CD4-positive, alpha-beta T cell (primary cell): ENCODE measurements at regions not wholly inside any gene's neighbourhood (a gene's known extent, or its start where the extent isn't known, plus 50 kb on each side); places are given as distances from the start of the nearest gene placed in this dataset.

ENCODE experiments used
- ATAC-seq: fragments of 200-7000 bp; cut with Tn5 transposase; one replicate; pipeline ENCODE4 v1.10.0; 2022; ENCODE audit warnings: mild to moderate bottlenecking; ENCODE audit not compliant: poor library complexity
- CTCF ChIA-PET: fragments of 350-600 bp; sonication (Branson Sonifier 250); formaldehyde crosslinking; loops from one replicate; lab custom pipeline; 2021; ENCODE audit warnings: antibody characterized with exemption, inconsistent platforms; lab: Charles Lee
- POLR2A ChIA-PET: fragments of 350-600 bp; sonication (Branson Sonifier 250); formaldehyde crosslinking; loops from one replicate; lab custom pipeline; 2021; ENCODE audit warnings: antibody characterized with exemption, inconsistent platforms; lab: Charles Lee
- DNase-seq, 14 experiments: peaks; one replicate each; pipeline ENCODE4 v3.0.0-alpha.2; 2013 to 2020; ENCODE audit warnings: mixed read lengths in 2 of 14
- H3K27ac ChIP-seq, 2 donors: one replicate each; pipeline versions ENCODE4 v1.5.1 to v1.7.0; 2013; ENCODE audit warnings: low read length in 2 of 2, low read depth in 1 of 2, mild to moderate bottlenecking in 1 of 2
- H3K27me3 ChIP-seq, 2 experiments: 1 replicate in 1 of 2; 2 replicates in 1 of 2; pipeline versions ENCODE4 v1.6.1 to v1.7.0; 2013; ENCODE audit warnings: low read length in 2 of 2, control low read depth in 1 of 2, mild to moderate bottlenecking in 1 of 2, moderate library complexity in 1 of 2; ENCODE audit not compliant: insufficient read depth in 2 of 2, control insufficient read depth in 1 of 2
- H3K36me3 ChIP-seq: one replicate; pipeline ENCODE4 v1.6.1; 2013; ENCODE audit warnings: low read length, control low read depth; ENCODE audit not compliant: insufficient read depth
- H3K4me1 ChIP-seq: one replicate; pipeline ENCODE4 v1.6.1; 2013; ENCODE audit warnings: low read length, control low read depth; ENCODE audit not compliant: insufficient read depth
- H3K4me3 ChIP-seq: one replicate; pipeline ENCODE4 v1.5.1; 2013; ENCODE audit warnings: mild to moderate bottlenecking, low read length, moderate library complexity
- H3K9me3 ChIP-seq, 2 experiments: 1 replicate in 1 of 2; 2 replicates in 1 of 2; pipeline versions ENCODE4 v1.6.1 to v1.7.0; 2013; ENCODE audit warnings: low read length in 2 of 2, mild to moderate bottlenecking in 2 of 2, control low read depth in 1 of 2, moderate library complexity in 1 of 2; ENCODE audit not compliant: control insufficient read depth in 1 of 2, insufficient read depth in 1 of 2
- H3K27ac Mint-ChIP-seq: one replicate; pipeline ENCODE4 v1.8.0; 2020; ENCODE audit warnings: mixed read lengths
- H3K27me3 Mint-ChIP-seq: one replicate; pipeline ENCODE4 v1.8.0; 2021; ENCODE audit warnings: mixed read lengths
- H3K36me3 Mint-ChIP-seq: one replicate; pipeline ENCODE4 v1.8.0; 2021; ENCODE audit warnings: low read depth, mixed read lengths
- H3K4me1 Mint-ChIP-seq: one replicate; pipeline ENCODE4 v1.8.0; 2021; ENCODE audit warnings: low read depth, mixed read lengths
- H3K4me3 Mint-ChIP-seq: one replicate; pipeline ENCODE4 v1.8.0; 2020; ENCODE audit warnings: mild to moderate bottlenecking, mixed read lengths
- H3K9me3 Mint-ChIP-seq: one replicate; pipeline ENCODE4 v1.8.0; 2020; ENCODE audit warnings: mixed read lengths
- intact Hi-C, 2 experiments: fragments of 100-400 bp; cut with DNase I in 1 of 2; cut with micrococcal nuclease in 1 of 2; formaldehyde crosslinking; loops; one replicate each; pipeline versions ENCODE4 v1.15.1 to v1.9.0; 2023 to 2025; cut with DNase I, micrococcal nuclease
- TF ChIP-seq, protein P1 (sequence below): fragments of 200-600 bp; IDR thresholded peaks from one replicate; pipeline ENCODE4 v1.8.0; 2022; ENCODE audit warnings: antibody characterized with exemption, mild to moderate bottlenecking

- H3K4me3 Mint-ChIP-seq = no peak overlapping the region
- ATAC-seq = no peak
These were observed 181.5 kb upstream of the E2F8 start for GRCh38 chr11:19422276-19422675.

DNA sequence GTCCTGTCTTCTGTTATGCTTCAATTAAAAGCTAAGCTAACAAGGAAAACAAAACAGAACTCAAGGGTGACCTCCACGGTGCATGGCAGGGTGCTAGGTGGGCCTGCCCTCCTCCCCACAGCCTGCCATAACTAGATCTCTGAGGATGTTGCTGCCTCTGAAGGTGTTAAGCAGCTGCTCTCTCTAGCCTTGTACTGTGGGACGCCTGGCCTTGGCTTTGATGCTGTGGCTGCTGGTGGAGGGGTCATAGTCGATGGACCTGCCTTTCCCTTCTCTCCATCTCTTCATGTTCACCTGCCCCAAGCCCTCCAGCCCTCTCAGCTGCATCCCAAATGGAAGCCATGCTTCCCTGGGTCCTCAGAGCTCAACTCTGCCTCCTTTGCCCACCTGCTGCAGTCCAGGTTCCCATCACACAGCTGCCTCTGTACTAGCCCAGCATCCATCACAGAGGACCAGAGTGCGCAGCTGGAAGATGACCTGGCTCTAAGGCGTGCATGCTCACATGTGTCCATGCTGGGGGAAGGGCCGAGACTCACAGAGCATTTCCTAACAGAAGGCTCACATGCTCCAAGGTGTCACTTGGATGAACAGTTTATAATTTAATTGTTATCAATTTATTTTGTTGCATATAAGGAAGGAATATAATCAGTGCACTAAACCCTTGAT lies 180.3 kb upstream of the E2F8 start:
- Mint-ChIP-seq H3K36me3 (no peaks in the 10 kb centered on the region), H3K27me3 (peaks cover 18% of the 10 kb centered on the region), H3K9me3 (peaks cover 8% of the 10 kb centered on the region), H3K27ac (no peak overlapping the region), H3K4me1 (no peaks in the 10 kb centered on the region), H3K4me3 (no peak overlapping the region)
- no peak for ATAC-seq
- Histone ChIP-seq H3K4me1 (no peaks in the 10 kb centered on the region), H3K27me3 (peaks cover 1 to 12% of the 10 kb centered on the region in 2 experiments), H3K27ac (no peak overlapping the region), H3K4me3 (no peak overlapping the region), H3K36me3 (no peaks in the 10 kb centered on the region), H3K9me3 (peaks cover 0 to 4% of the 10 kb centered on the region in 2 experiments)
- intact Hi-C loops = no loop called here
- DNase-seq = no peak
- ChIA-PET POLR2A (no interaction called here), CTCF (no interaction called here)
- TF ChIP-seq, protein P1, sequence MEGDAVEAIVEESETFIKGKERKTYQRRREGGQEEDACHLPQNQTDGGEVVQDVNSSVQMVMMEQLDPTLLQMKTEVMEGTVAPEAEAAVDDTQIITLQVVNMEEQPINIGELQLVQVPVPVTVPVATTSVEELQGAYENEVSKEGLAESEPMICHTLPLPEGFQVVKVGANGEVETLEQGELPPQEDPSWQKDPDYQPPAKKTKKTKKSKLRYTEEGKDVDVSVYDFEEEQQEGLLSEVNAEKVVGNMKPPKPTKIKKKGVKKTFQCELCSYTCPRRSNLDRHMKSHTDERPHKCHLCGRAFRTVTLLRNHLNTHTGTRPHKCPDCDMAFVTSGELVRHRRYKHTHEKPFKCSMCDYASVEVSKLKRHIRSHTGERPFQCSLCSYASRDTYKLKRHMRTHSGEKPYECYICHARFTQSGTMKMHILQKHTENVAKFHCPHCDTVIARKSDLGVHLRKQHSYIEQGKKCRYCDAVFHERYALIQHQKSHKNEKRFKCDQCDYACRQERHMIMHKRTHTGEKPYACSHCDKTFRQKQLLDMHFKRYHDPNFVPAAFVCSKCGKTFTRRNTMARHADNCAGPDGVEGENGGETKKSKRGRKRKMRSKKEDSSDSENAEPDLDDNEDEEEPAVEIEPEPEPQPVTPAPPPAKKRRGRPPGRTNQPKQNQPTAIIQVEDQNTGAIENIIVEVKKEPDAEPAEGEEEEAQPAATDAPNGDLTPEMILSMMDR = no peak

More at GRCh38 chr11:19422276-19422675, 181.5 kb upstream of the E2F8 start:
- Mint-ChIP-seq H3K27ac (no peak overlapping the region), H3K36me3 (no peaks in the 10 kb centered on the region), H3K27me3 (peaks cover 30% of the 10 kb centered on the region), H3K4me1 (no peaks in the 10 kb centered on the region), H3K9me3 (peaks cover 6% of the 10 kb centered on the region)
- H3K4me1 ChIP-seq = no peaks in the 10 kb centered on the region
- no peak overlapping the region for H3K4me3 ChIP-seq
- peaks cover 9 to 13% of the 10 kb centered on the region in 2 experiments for H3K27me3 ChIP-seq
- CTCF ChIA-PET = no interaction called here
- intact Hi-C loops = no loop called here
- H3K9me3 ChIP-seq = peaks cover 0 to 4% of the 10 kb centered on the region in 2 experiments
- TF ChIP-seq, protein P1 = no peak
- POLR2A ChIA-PET = no interaction called here
- no peak for DNase-seq
- H3K36me3 ChIP-seq = no peaks in the 10 kb centered on the region
- H3K27ac ChIP-seq = no peak overlapping the region

DNA sequence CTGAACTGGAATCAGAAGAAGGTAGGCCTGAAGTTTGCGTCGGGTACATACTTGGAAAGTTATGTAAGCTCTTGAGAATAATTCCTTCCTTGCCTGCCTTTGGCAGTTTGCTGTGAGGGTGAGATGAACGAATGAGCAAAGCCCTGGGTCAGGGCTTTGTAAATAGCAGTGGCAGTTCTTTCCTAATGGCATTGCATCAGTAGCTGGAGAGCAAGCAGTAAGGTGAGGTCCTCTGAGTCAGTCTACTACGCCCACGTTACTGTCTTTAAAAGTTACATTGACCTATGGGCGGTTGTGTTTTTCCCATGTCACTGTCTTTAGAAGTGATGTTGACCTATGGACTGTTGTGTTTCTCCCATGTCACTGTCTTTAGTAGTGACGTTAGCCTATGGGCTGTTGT lies 179.1 kb upstream of the E2F8 start:
- Mint-ChIP-seq H3K4me1 (no peaks in the 10 kb centered on the region), H3K9me3 (peaks cover 8% of the 10 kb centered on the region), H3K4me3 (no peak overlapping the region), H3K36me3 (no peaks in the 10 kb centered on the region), H3K27me3 (peaks cover 6% of the 10 kb centered on the region), H3K27ac (no peak overlapping the region)
- no peak for ATAC-seq
- no peaks in the 10 kb centered on the region for H3K27me3 ChIP-seq
- no peaks in the 10 kb centered on the region for H3K4me1 ChIP-seq
- H3K36me3 ChIP-seq = no peaks in the 10 kb centered on the region
- intact Hi-C loops = no loop called here
- H3K9me3 ChIP-seq = peaks cover 0 to 4% of the 10 kb centered on the region in 2 experiments
- DNase-seq = no peak
- TF ChIP-seq, protein P1 = no peak
- ChIA-PET POLR2A (no interaction called here), CTCF (no interaction called here)
- no peak overlapping the region for H3K27ac ChIP-seq
- H3K4me3 ChIP-seq = no peak overlapping the region
